Right kidney (tissue), 1 donor: ENCODE measurements at regions not wholly inside any gene's neighbourhood (a gene's known extent, or its start where the extent isn't known, plus 50 kb on each side); places are given as distances from the start of the nearest gene placed in this dataset.
"Not testable (repeated sequence)": the region's sequence is repeated elsewhere in the genome, so short reads cannot be mapped to it uniquely, and the experiment has no call there.

Experiments
- DNase-seq: peaks from one replicate; pipeline ENCODE4 v3.0.0-alpha.2; 2016

DNA sequence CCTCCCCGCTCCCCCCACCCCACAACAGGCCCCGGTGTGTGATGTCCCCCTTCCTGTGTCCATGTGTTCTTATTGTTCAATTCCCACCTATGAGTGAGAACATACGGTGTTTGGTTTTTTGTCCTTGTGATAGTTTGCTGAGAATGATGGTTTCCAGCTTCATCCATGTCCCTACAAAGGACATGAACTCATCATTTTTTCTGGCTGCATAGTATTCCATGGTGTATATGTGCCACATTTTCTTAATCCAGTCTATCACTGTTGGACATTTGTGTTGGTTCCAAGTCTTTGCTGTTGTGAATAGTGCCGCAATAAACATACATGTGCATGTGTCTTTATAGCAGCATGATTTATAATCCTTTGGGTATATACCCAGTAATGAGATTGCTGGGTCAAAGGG, 104.3 kb downstream of the MTPN start:
- DNase-seq = not testable (repeated sequence)

DNA sequence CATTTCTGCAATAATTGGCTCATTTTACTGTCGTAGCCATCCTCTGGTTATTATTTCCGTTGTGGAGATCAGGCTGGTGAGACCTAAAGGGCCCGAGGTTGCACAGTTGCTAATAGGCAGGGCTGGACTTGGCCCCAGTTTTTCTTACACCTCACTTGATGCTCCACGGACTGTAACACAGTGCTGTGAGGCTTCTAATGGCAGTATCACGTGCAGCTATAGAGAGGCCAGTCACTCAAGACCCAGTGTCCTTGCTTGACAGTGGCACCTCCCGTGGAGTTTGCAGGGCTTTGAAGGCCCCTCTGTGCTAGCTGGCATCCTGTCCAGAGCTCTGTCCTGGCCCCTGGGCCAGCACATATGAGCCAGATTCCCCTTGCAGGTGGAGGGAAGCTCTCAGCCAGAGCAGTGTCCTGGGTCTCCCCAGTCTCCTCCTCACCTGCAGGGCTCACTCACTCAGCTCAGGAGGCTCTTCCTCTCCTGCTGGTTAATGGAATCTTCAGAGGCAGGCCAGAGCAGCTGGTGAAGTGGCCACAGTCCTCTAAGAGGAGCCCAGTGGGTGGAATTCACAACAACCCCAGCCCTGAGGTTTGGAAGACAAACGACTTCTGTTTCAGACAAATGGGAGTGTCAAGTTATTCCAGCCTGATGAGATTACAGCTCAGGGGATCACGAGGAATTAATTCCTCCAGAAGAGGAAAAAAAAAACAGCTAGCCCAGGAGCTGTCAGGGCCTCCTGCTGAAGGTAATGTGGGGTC, 114.2 kb upstream of the FAM180A start:
- DNase-seq = peak; percentile 6

DNA sequence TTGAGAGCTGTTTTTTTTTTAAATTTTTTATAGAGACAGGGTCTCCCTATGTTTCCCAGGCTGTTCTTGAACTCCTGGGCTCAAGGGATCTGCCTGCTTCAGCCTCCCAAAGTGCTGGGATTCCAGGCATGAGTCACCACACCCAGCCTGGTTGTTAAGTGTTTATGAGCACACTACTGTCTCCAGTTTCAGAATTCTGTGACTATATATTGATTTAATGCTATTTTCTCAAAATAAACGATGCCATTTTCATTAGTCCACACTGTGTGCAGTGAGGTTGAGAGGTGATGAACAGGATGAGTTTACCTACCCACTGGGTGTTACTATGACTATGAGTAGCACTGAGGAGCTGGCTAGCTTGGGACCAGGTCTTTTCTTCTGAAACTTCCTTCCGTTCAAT, 110.9 kb upstream of the FAM180A start:
- no peak for DNase-seq

DNA sequence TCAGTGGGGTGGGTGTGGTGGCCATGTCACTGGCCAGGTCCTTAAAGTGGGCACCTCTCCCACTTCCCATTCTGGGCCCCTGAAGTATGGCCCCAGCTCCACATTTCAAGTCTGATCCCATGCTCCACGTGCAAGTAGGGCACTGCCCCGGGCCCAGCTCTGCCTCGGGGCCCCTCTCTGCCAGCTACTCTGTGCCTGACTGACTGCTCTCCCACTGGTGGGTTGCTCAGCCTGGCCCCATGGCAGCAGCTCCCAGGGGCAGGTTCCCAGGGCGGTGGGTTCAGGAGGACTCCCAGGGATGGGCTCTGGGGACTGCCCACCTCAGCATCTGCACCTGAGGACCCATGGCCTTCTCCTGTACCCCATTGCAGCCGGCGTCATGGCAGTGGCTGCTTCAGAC, 110.2 kb upstream of the FAM180A start:
- no peak for DNase-seq

DNA sequence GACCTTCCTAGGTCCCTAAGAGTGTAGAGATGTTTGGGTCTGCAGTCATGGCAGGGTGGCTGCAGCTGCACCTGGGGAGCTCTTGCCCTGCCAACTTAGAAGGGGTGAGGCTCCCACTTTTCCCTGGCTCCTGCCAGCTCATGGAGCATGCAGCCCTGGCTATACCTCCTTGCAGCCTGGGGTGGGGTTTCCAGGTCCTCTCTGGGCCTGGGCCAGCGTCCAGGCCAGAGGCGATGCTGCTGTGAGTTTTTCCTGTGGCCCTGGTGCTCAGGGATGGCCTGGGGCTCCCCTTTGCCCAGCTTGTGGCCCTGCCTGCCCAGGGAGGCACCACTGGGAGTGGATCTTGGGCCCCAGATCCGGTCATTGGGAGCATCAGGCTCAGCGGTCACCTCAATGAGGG, 109.8 kb upstream of the FAM180A start:
- no peak for DNase-seq

DNA sequence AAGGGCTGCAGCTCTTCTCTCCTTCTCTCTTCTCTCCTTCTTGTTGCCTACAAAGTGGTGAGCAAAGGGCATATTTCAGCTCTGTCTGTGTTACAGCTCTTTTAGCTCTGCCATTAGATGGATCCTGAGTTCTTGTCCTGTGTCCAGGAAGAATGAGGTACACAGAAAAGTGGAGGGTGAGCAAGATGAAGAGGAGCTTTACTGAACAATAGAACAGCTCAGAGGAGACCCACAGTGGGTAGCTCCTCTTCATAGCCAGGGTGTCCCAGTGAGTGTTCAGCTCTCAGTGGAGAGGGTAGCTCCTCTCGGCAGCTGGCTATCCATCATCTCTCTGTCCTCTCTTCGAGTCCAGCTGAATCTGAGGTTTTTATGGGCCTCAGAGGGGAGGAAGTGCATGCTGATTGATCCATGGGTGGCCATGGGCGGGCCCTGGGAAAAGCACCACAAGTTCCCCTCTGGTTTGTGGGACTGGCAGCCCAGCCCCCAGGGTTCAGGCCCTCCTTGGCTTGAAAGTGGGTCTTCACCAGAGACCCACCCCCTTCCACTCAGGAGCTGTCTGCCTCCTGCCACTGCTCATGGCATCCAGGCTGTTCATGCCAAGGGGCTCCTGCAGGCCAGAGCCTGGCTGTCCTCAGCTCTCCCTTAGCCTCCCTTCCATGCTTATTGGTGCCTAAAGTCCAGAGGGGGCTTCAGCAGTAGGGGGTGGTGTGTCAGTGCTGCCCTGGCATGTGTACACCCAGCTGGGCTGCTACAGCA, 109.1 kb upstream of the FAM180A start:
- no peak for DNase-seq

DNA sequence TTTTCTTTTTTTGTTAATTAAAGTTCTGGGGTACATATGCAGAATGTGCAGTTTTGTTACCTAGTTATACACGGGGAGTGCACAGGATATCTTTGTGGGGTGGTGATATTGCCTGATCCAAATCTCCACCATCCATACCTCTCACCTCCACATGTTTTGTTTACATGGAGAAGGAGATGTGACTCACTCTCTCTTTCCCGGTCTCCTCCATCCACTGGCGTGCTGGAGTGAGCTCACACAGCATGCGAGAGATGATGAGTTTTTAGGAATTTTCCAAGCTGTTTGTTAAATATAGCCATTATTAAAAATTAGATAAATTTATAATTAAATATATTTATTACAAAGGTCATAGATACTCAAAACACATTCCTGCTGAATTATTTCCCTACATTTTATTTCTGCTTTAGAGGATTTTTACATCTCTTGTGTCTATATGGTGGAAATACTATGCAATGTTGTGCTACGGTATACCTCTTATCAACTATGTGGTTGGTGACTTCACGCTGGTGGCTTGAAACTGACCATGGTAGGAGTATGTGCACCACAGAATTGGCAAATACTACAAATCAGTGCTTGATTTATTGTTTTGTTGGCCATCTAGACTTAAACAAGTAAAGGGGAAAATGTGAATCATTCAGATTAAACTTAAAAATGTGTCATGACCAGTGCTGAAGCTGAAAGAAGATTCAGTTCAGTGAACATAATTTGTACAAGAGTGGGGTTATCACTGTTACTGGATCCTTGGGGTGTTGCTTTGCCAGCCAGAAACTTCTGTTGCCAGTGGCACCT, 107.9 kb upstream of the FAM180A start:
- no peak for DNase-seq

DNA sequence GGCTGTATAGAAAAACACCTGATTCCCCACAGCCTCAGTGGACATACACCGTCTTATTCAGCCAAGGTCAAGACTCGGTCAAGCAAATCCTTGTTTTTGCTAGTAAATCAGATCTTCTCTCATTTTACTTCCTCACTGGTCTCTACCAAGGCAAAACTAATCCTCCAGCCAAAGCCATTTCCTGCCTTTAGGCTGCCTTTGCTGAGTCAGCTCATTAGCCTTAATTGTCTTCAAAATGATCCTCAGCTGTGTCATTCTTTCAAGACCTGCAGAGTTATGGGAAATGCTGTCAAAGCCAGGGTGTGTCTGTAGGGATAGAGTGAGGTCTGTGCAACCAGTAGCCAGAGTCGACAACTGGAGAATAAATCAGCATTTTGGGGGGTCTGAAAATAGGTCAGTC, 107.2 kb upstream of the FAM180A start:
- DNase-seq = peak; percentile 6

DNA sequence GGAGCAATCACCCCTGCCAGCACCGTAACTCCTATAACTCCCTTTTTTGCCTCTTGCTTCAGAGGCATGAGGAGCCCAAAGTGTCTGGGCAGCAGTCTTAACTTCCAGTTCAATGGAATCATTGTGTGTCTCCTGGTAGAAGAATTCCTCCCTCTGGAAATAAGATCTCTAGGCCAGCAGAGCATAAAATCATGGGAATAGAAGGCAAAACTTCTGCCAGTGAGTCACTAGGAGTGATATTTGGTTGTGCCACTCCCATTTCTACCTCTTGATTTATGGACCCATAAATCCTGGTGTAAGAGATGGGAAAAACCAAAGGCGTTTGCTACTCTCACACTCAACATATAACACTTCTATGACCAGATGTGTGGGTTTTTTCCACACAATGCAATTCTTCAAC, 104.9 kb upstream of the FAM180A start:
- no peak for DNase-seq

DNA sequence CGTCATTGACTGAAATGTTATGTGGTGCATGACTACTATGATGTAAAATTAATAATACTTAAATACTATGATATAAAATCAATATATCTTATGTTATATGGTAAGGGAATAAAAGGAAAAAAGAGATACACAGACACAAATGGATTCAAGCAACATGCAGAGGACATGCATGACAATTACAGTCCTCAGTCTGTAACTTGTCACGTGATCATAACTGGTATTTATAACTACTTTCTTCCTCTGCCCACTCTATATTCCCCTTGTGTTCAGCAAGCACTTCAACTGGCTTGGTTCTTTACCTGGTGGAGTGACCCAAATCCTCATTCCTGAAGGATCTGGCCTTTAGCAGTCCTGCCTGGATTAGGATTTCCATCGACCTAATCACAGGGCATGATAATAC, 104.4 kb upstream of the FAM180A start:
- DNase-seq = no peak

DNA sequence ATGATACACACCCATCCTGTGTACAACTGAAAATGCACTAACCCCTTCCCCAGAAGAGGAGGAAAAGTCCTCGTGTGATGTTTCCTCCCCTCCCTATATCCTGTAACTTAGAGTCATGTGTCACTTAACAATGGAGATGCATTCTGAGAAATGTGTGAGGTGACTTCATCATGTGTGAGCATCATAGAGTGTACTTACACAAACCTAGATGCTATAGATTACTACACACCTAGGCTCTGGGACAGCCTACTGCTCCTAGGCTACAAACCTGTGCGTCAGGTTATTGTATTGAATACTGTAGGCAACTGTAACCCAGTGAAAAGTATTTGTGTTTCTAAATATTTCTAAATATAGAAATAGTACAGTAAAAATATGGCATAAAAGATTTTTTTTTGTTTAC, 98.6 kb upstream of the FAM180A start:
- DNase-seq = no peak

DNA sequence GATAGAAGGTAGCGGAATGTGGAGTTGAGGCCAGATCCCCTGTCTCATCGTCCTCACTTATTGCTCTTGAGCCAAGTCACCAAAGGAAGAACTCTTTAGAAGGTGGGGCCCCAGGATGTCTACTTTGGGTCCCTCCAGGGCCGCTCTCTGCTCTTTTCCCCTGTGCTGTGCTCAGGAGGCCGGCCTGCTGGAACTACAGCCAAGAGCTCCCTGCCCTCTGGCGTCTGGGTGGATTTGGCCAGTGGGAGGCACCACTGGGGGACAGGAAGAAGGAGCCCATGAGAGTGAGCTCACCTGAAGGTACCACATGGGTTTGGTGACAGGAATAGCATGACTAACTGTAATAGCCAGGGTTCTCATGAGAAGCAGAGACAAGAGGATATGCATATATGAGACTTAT, 97.7 kb upstream of the FAM180A start:
- DNase-seq = no peak

DNA sequence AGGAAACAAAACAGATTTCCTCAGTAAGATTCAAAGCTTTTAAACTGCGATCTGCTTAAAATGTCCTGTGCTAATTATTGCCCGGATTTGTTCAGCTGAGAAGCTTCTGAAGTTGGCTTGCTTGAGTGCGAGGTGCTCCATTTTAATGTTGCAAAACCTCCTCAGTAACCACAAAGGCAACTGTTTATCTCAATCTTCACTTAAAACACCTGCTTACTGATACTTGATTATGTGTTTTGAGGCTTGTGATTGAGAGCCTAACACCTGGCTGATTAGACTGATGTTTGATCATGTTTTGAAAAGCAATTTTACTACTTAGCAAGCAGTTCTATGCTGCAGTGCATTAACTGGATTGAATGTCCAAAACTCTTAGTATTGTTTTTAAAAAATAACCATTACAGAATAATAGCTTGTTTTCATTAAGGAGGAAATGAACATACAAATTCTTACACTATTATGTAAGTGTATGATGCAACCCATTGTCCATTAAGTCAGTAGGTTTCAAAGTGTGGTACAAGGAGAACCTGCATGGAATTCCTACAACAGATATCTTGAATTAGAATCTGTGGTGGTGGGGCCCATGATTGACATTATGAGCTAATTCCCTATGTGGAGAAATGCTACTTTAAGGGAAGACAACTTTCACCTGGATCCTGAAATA, 96.9 kb upstream of the FAM180A start:
- DNase-seq = no peak

DNA sequence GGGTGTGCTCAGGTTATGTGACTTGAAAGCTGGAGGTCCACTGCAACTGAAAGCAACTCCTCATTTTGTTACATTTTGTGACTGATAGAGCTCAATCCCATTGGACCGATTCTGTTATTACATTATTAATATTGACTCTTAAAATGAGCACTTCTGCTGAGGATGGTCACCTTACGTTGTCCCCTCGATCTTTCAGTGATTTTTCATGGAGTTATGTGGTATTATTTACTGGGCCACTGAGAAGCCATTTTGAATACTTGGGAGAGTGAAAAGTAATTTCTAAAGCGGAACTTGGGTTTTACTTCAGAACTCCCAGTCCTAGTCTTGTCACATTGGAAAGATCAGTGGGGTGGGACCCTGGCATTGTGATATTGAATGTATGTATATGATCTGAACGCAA, 96.3 kb upstream of the FAM180A start:
- no peak for DNase-seq

DNA sequence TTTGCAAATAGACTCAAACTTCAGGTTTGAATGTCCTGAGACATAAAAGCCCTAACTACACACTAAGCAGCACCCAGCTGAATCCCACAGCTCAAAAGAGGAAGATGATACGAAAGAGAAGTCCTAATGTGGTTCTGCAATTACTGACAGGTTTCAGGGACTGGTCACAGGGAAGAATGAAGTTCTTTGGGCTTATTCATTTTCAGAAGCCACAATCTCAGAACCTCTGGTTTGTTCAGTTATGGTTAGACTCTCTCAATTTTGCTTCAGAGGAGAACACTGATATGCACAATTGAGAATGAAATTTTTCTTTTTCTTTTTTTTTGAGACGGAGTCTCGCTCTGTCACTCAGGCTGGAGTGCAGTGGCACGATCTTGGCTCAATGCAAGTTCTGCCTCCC, 94.6 kb upstream of the FAM180A start:
- no peak for DNase-seq

DNA sequence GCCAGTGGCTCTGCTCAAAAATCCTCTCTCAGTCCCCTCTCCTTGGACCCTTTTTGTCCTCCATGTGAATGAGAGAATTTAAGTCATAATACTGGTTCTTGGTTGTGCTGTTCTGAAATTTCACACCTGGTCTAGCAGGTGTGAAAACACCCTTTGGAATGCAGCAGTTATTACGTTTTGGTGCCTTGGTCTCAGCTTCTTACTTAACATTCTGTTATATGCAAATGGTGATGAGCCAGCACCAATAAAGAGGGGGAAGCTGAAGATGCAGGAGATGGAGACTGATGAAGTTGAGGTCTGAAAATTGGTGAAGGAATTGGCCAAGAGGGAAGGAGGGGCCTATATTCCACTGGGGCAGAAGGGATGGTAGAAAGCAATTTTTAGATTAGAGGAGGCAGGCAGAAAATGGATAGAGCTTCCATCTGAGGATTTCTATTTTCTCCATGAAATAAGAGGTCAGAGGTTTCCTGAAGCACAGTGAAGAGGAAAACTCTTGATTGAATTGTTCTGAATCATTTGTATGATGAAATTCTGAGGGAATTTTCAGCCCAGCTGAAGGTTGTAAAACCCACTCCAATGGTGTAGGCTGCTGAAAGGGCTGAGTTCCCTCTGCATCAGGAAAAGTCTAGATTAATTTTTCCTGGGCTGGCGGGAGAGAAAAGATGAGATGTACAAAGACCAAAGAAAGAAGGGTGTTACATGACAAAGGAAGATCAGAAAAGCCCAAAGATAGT, 94.0 kb upstream of the FAM180A start:
- no peak for DNase-seq

DNA sequence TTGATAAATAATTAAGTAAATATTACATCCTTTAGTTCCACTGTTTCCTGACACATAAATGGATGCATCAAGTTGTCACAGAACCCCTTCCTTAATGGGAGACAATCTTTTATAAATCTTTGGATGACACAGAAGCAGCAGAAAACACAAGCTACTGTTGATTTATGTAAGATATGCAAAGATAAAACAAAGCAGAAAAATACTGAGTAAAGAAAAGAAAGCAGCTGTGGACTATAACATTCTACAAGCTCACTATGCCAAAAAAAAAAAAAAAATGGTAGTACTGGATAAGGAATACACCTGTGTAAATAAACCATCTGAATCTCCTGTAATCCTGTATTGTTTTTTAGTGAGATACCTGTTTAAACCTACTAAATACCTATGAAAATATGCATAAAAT, 92.0 kb upstream of the FAM180A start:
- DNase-seq = no peak

DNA sequence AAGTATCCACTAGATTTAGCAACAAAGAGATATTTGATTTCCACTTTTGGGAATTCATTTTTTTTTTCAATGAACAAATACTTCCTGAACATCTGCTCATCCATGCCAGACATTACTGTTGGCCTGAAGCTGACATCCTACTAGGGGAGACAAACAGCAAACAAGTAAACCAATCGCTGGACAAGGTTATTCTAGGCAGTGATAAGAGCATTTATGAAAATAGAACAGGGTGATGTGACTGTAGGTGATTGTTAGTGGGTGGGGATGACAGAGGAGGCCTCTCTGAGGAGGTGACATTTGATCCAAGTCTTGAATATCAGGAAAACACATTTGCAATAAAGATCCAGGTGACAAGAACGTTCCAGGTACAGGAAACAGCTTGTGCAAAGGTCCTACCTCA, 89.1 kb upstream of the FAM180A start:
- no peak for DNase-seq

DNA sequence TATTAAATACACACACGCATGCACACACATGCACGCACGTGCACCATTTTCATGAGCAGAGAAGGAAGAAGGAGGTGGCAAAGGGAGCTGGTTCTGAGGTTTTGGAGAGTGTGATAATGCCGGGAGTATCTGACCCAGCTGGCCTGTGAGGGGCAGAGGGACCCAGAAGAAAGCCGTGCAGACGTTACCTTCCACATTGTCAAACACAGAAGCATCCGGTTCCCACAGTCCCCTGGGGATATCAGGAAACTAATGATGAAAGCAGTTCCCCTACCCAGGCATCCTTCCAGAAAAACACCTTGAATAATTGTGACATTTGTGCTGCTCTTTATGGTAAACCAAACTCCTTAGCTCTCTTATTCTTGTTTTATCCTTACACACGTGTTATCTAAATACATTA, 85.7 kb upstream of the FAM180A start:
- no peak for DNase-seq

DNA sequence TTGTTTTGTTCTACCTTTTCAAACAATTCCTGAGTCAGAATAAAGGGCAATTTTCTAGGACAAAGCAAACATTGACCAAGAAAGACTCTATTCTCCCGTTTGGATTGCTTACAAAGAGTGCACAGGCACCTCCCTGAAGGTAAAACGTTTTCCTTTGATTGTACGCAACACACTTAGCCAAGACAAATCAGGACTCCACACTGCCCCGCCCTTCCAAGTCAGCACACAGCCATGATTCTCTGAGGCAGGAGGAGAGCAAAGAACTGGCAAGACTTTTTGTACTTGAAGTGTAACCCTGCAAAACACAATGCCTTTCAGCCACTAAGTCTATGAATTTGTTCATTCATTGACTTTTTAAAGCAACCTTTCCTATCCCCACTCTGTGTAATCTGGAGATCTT, 85.0 kb upstream of the FAM180A start:
- no peak for DNase-seq

DNA sequence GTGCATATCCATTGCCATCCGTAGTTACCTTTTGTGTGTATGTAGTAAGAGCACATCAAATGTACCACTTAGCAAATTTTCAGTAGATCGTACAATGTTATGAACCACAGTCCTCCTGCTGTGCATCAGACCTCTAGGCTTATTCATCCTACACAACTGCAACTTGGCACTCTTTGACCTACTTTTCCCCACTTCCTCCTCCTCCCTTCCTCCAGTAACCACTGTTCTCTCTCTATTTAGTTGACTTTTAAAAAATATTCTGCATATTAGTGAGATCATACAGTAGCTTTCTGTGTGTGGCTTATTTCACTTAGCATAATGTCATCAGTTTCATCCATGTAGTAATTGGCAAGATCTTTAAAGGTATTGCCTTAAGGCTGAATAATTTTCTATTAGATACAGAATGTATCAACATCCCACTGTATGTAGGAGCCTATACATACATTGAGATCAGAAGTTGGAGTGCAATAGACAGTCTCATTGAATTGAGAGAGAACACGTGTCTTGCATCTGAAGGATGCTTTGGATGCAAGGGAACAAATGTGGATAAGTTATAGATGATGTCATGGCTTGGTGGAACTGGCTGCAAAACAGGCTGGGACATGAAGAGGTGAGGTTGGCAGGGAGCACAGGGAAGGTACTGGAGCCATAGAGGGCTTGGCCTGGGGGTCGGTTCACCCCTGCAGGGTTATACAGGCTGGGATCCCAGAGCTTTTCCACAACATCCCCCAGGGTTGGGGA, 83.0 kb upstream of the FAM180A start:
- DNase-seq = no peak
